ENCODE measurements at regions not wholly inside any gene's neighbourhood (a gene's known extent, or its start where the extent isn't known, plus 50 kb on each side); places are given as distances from the start of the nearest gene placed in this dataset.

DNA sequence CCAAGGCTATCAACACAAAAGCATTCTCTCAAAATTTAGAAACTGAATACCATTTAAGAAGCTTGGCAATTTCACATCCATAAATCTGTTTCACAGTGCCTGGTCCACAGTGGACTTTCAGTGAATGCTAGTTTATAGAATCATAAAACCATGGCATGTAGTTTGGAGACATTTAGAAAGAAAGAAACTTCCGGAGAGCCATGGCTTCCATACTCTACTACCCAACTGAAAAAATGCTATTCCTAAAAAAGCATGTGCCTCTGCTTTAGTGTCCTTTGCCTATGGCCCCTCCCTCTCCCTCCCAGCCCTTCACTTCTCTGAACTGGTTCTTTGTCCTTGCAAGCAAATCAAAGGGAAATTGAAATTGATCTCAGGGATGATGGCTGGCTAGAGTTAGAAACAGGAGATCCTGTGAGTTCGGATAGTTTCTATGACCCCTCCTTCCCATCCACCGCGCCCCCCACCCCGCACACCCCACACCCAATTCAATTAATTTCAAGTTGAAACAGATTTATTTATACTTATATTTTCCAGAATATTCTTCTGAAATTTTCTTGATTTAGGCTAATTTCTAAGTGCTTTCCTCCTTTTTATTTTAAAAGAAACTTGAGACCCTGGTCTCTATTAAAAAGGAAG is 248.3 kb downstream of the TRIB2 start:
- H3K9ac ChIP-seq (replicated peaks in 1 of 4; ENCODE audit: extremely low read depth in 1 of 4, low read depth in 3 of 4, low read length in 3 of 4), result no peak overlapping the region
- no peak overlapping the region for H4K8ac ChIP-seq (ENCODE audit: extremely low read depth, insufficient read depth, low read length)
- WGBS, 2 experiments (ENCODE audit: extremely low coverage in 1 of 2, insufficient coverage in 1 of 2, insufficient read length in 1 of 2, insufficient replicate concordance in 2 of 2, low coverage in 1 of 2, low lambda C conversion rate in 2 of 2, missing lambda C conversion rate in 1 of 2), result 100% methylated on average over 1 to 2 of the region's 5 CpGs
- H3K79me1 ChIP-seq (ENCODE audit: low read depth, low read length), result no peaks in the 10 kb centered on the region
- no peak overlapping the region for H4K91ac ChIP-seq (replicated peaks; ENCODE audit: insufficient read length, low read length)
- H2AK5ac ChIP-seq (ENCODE audit: low read depth, low read length), result no peak overlapping the region
- H3K14ac ChIP-seq (ENCODE audit: insufficient read length), result no peak overlapping the region
- no peaks in the 10 kb centered on the region for H3K23me2 ChIP-seq (ENCODE audit: low read depth, low read length)
- no peak overlapping the region for H2BK15ac ChIP-seq (ENCODE audit: low read length)
- no peaks in the 10 kb centered on the region for H4K20me1 ChIP-seq (replicated peaks in 1 of 2; ENCODE audit: control insufficient read depth in 1 of 2, insufficient read depth in 2 of 2, low read length in 2 of 2)
- no peak overlapping the region for H4K5ac ChIP-seq (ENCODE audit: insufficient read length, low read depth, low read length)
- no peak overlapping the region for H3K23ac ChIP-seq (ENCODE audit: insufficient read length)
- H3K4me2 ChIP-seq (ENCODE audit: insufficient read depth in 1 of 2, low read depth in 2 of 2, low read length in 2 of 2), result no peak overlapping the region
- no peak overlapping the region for H2BK5ac ChIP-seq (ENCODE audit: low read depth, low read length)
- DNase-seq (ENCODE audit: low read depth in 1 of 2, low spot score in 2 of 2), result no peak
- no peaks in the 10 kb centered on the region for H3K79me2 ChIP-seq (ENCODE audit: control insufficient read depth in 1 of 2, insufficient read depth in 2 of 2, low read length in 2 of 2)
- no peak overlapping the region for H3K4me3 ChIP-seq (ENCODE audit: extremely low read depth in 1 of 4, insufficient read depth in 2 of 4, low read depth in 3 of 4, low read length in 4 of 4)
- H3K27ac ChIP-seq (ENCODE audit: low read depth, low read length), result no peak overlapping the region
- FAIRE-seq, result no peak
- no peak overlapping the region for H2AFZ ChIP-seq (ENCODE audit: low read length)
- H3K4me1 ChIP-seq (replicated peaks in 1 of 4; ENCODE audit: control insufficient read depth in 3 of 4, insufficient read depth in 4 of 4, low read length in 3 of 4), result no peaks in the 10 kb centered on the region
- POLR2A ChIA-PET (ENCODE audit: partially characterized antibody), result no interaction called here
- TF ChIP-seq GTF2F1 (IDR thresholded peaks at IDR 0.05; ENCODE audit: borderline replicate concordance, low read depth, low read length) (no peak), KDM5A (IDR thresholded peaks at IDR 0.05; ENCODE audit: low read length) (no peak), TCF12 (IDR thresholded peaks at IDR 0.05; ENCODE audit: low read depth, low read length) (no peak), EP300 (IDR thresholded peaks at IDR 0.05; ENCODE audit: borderline replicate concordance in 1 of 2, low read depth in 2 of 2, low read length in 2 of 2) (no peak), ASH2L (IDR thresholded peaks at IDR 0.05; ENCODE audit: low read length) (no peak), POLR2A (IDR thresholded peaks at IDR 0.05; ENCODE audit: control extremely low read depth in 1 of 2, low read depth in 2 of 2, low read length in 2 of 2) (no peak), BCL11A (IDR thresholded peaks at IDR 0.05; ENCODE audit: low read depth in 2 of 2, low read length in 2 of 2) (no peak), CHD1 (IDR thresholded peaks at IDR 0.05; ENCODE audit: low read depth, low read length) (no peak), TAF7 (optimal IDR thresholded peaks at IDR 0.05; ENCODE audit: borderline replicate concordance, low read depth, low read length) (no peak), CBX5 (IDR thresholded peaks at IDR 0.05; ENCODE audit: low read depth, low read length) (no peak), SP2 (IDR thresholded peaks at IDR 0.05; ENCODE audit: low read length) (no peak), MAX (IDR thresholded peaks at IDR 0.05) (no peak), SP1 (IDR thresholded peaks at IDR 0.05; ENCODE audit: low read depth, low read length) (no peak), JUND (IDR thresholded peaks at IDR 0.05; ENCODE audit: low read length) (no peak)
- H2BK20ac ChIP-seq (ENCODE audit: low read length), result no peak overlapping the region
- no peak overlapping the region for H3K18ac ChIP-seq (ENCODE audit: extremely low read depth, low read length)
- H3K36me3 ChIP-seq (ENCODE audit: control insufficient read depth in 2 of 4, insufficient read depth in 4 of 4, low read length in 3 of 4), result no peaks in the 10 kb centered on the region
- H3K4ac ChIP-seq (replicated peaks; ENCODE audit: insufficient read length, low read depth, low read length), result peak overlapping the region; percentile 62
- CTCF ChIA-PET (ENCODE audit: partially characterized antibody), result interaction anchor here (0.6 kb wide), 1 partner anchor 224 kb away, joined by 3 read pairs; no protein-coding TSS in a partner anchor
- no peak overlapping the region for H3K56ac ChIP-seq (replicated peaks; ENCODE audit: insufficient read length, low read depth, low read length)
- no peak overlapping the region for H2BK12ac ChIP-seq (ENCODE audit: low read depth, low read length)
- no peaks in the 10 kb centered on the region for H3K27me3 ChIP-seq (replicated peaks in 1 of 4; ENCODE audit: control insufficient read depth in 3 of 4, extremely low read depth in 1 of 4, insufficient read depth in 3 of 4, low read length in 3 of 4)
- H3K9me3 ChIP-seq (ENCODE audit: insufficient read depth in 2 of 2, low read depth in 1 of 2, low read length in 1 of 2), result no peaks in the 10 kb centered on the region
- H2BK120ac ChIP-seq (replicated peaks; ENCODE audit: low read depth, low read length), result no peak overlapping the region

Measured in H1 (cell line).